Tibial nerve (tissue), 4 donors: ENCODE measurements at regions not wholly inside any gene's neighbourhood (a gene's known extent, or its start where the extent isn't known, plus 50 kb on each side); places are given as distances from the start of the nearest gene placed in this dataset.

Experiments
- EP300 ChIP-seq, 2 donors: sonication (generic); formaldehyde crosslinking; IDR thresholded peaks; one replicate each; pipeline ENCODE4 v1.6.1; 2017; ENCODE audit warnings: antibody characterized with exemption in 2 of 2, mild to moderate bottlenecking in 1 of 2
- TF ChIP-seq, protein P1 (sequence below), 5 experiments: fragments of 200-600 bp in 3 of 5; fragments of 450-650 bp in 2 of 5; sonication (generic) in 3 of 5; IDR thresholded peaks; one replicate each; pipeline ENCODE4 v1.5.1; 2016 to 2019; ENCODE audit warnings: antibody characterized with exemption in 5 of 5, mild to moderate bottlenecking in 3 of 5, moderate library complexity in 2 of 5

DNA sequence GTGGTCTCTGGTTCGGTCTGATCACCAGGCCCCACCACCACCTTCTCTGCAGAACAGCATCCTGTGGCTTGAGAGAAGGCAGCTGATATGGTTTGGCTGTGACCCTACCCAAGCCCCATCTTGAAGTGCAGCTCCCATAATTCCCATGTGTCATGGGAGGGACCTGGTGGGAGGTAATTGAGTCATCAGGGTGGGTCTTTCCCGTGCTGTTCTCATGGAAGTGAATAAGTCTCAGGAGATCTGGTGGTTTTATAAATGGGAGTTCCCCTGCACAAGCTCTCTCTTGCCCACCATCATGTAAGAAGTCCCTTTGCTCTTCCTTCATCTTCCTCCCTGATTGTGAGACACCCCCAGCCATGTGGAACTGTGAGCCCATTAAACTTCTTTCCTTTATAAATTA is 352.3 kb upstream of the CDH5 start:
- TF ChIP-seq, protein P1, sequence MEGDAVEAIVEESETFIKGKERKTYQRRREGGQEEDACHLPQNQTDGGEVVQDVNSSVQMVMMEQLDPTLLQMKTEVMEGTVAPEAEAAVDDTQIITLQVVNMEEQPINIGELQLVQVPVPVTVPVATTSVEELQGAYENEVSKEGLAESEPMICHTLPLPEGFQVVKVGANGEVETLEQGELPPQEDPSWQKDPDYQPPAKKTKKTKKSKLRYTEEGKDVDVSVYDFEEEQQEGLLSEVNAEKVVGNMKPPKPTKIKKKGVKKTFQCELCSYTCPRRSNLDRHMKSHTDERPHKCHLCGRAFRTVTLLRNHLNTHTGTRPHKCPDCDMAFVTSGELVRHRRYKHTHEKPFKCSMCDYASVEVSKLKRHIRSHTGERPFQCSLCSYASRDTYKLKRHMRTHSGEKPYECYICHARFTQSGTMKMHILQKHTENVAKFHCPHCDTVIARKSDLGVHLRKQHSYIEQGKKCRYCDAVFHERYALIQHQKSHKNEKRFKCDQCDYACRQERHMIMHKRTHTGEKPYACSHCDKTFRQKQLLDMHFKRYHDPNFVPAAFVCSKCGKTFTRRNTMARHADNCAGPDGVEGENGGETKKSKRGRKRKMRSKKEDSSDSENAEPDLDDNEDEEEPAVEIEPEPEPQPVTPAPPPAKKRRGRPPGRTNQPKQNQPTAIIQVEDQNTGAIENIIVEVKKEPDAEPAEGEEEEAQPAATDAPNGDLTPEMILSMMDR (IDR thresholded peaks at IDR 0.05), result no peak
- no peak for TF ChIP-seq EP300 (IDR thresholded peaks at IDR 0.05)
